Astrocyte (in vitro differentiated cells and primary cell): ENCODE measurements at regions not wholly inside any gene's neighbourhood (a gene's known extent, or its start where the extent isn't known, plus 50 kb on each side); places are given as distances from the start of the nearest gene placed in this dataset.

Experiments used
- DNase-seq: peaks from one replicate; pipeline ENCODE4 v3.0.0-alpha.2; 2010; ENCODE audit warnings: low read depth
- FAIRE-seq: peaks from 2 replicates; lab custom pipeline; 2011; peaks lifted over from hg19 to GRCh38; lab: Jason Lieb, UNC
- H2AFZ ChIP-seq: 2 replicates; pipeline ENCODE4 v1.6.0; 2012; ENCODE audit warnings: low read depth, low read length, inconsistent platforms
- H3K27ac ChIP-seq: 2 replicates; pipeline ENCODE4 v1.5.1; 2011; ENCODE audit warnings: low read depth, low read length, inconsistent platforms
- H3K27me3 ChIP-seq: 2 replicates; pipeline ENCODE4 v1.6.0; 2011; ENCODE audit warnings: low read length, inconsistent platforms; ENCODE audit not compliant: insufficient read depth
- H3K36me3 ChIP-seq: 2 replicates; pipeline ENCODE4 v1.5.1; 2011; ENCODE audit warnings: low read length, inconsistent platforms; ENCODE audit not compliant: insufficient read depth
- H3K4me1 ChIP-seq: 2 replicates; pipeline ENCODE4 v1.5.1; 2011; ENCODE audit warnings: low read length, inconsistent platforms; ENCODE audit not compliant: insufficient read depth
- H3K4me2 ChIP-seq: 2 replicates; pipeline ENCODE4 v1.6.0; 2012; ENCODE audit warnings: low read length, inconsistent platforms
- H3K4me3 ChIP-seq: 2 replicates; pipeline ENCODE4 v1.5.1; 2011; ENCODE audit warnings: low read depth, mild to moderate bottlenecking, low read length, inconsistent platforms; ENCODE audit not compliant: insufficient read depth
- H3K79me2 ChIP-seq: 2 replicates; pipeline ENCODE4 v1.6.0; 2012; ENCODE audit warnings: mild to moderate bottlenecking, low read length, inconsistent platforms; ENCODE audit not compliant: insufficient read depth
- H3K9ac ChIP-seq: 2 replicates; pipeline ENCODE4 v1.6.0; 2012; ENCODE audit warnings: mild to moderate bottlenecking, low read length, inconsistent platforms
- H3K9me3 ChIP-seq: 2 replicates; pipeline ENCODE4 v1.5.1; 2012; ENCODE audit warnings: low read depth, mild to moderate bottlenecking, low read length, inconsistent platforms; ENCODE audit not compliant: insufficient read depth
- H4K20me1 ChIP-seq: 2 replicates; pipeline ENCODE4 v1.6.0; 2012; ENCODE audit warnings: low read length, inconsistent platforms; ENCODE audit not compliant: insufficient read depth
- H3K27ac Mint-ChIP-seq: one replicate; pipeline ENCODE4 v1.8.0; 2021; ENCODE audit warnings: mild to moderate bottlenecking, mixed read lengths; ENCODE audit not compliant: unreplicated experiment
- H3K27me3 Mint-ChIP-seq: one replicate; pipeline ENCODE4 v1.8.0; 2021; ENCODE audit warnings: low read depth, mixed read lengths; ENCODE audit not compliant: unreplicated experiment
- H3K36me3 Mint-ChIP-seq: one replicate; pipeline ENCODE4 v1.8.0; 2021; ENCODE audit warnings: low read depth, mixed read lengths; ENCODE audit not compliant: unreplicated experiment
- H3K4me1 Mint-ChIP-seq: one replicate; pipeline ENCODE4 v1.8.0; 2021; ENCODE audit warnings: low read depth, mixed read lengths; ENCODE audit not compliant: unreplicated experiment
- H3K4me3 Mint-ChIP-seq: one replicate; pipeline ENCODE4 v1.8.0; 2021; ENCODE audit warnings: mild to moderate bottlenecking, moderate library complexity, mixed read lengths; ENCODE audit not compliant: unreplicated experiment
- H3K9me3 Mint-ChIP-seq: one replicate; pipeline ENCODE4 v1.8.0; 2021; ENCODE audit warnings: mild to moderate bottlenecking, mixed read lengths; ENCODE audit not compliant: unreplicated experiment
- EZH2 ChIP-seq: IDR thresholded peaks from 2 replicates; pipeline ENCODE4 v1.6.1; 2012; ENCODE audit warnings: mild to moderate bottlenecking, low read length, inconsistent platforms; ENCODE audit not compliant: insufficient read depth
- TF ChIP-seq, protein P1 (sequence below): IDR thresholded peaks from 2 replicates; pipeline ENCODE4 v1.5.1; 2011; ENCODE audit warnings: low read depth, mild to moderate bottlenecking, inconsistent platforms, low read length, moderate library complexity; ENCODE audit not compliant: insufficient read depth

DNA sequence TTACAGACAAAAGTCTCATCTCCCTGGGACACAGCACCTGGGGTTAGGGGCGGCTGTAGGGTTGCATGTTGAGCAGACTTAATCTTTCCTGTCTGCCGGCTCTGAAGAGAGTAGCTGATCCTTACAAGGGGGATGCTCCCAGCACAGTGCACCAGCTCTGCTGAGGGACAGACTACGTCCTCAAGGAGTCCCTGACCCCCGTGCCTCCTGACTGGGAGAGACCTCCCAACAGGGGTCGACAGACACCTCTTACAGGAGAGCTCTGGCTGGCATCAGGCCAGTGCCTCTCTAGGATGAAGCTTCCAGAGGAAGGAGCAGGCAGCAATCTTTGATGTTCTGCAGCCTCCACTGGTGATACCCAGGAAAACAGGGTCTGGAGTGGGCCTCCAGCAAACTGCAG lies 506.0 kb upstream of the FMR1 start:
- Mint-ChIP-seq H3K27me3 (no peaks in the 10 kb centered on the region), H3K27ac (no peak overlapping the region), H3K9me3 (no peaks in the 10 kb centered on the region), H3K4me3 (no peak overlapping the region), H3K4me1 (no peaks in the 10 kb centered on the region), H3K36me3 (no peaks in the 10 kb centered on the region)
- TF ChIP-seq, protein P1, sequence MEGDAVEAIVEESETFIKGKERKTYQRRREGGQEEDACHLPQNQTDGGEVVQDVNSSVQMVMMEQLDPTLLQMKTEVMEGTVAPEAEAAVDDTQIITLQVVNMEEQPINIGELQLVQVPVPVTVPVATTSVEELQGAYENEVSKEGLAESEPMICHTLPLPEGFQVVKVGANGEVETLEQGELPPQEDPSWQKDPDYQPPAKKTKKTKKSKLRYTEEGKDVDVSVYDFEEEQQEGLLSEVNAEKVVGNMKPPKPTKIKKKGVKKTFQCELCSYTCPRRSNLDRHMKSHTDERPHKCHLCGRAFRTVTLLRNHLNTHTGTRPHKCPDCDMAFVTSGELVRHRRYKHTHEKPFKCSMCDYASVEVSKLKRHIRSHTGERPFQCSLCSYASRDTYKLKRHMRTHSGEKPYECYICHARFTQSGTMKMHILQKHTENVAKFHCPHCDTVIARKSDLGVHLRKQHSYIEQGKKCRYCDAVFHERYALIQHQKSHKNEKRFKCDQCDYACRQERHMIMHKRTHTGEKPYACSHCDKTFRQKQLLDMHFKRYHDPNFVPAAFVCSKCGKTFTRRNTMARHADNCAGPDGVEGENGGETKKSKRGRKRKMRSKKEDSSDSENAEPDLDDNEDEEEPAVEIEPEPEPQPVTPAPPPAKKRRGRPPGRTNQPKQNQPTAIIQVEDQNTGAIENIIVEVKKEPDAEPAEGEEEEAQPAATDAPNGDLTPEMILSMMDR = no peak
- TF ChIP-seq EZH2 = no peak
- Histone ChIP-seq H2AFZ (no peak overlapping the region), H3K27me3 (no peaks in the 10 kb centered on the region), H3K4me1 (no peaks in the 10 kb centered on the region), H3K27ac (no peak overlapping the region), H3K4me2 (no peak overlapping the region), H4K20me1 (no peaks in the 10 kb centered on the region), H3K9me3 (no peaks in the 10 kb centered on the region), H3K36me3 (no peaks in the 10 kb centered on the region), H3K79me2 (no peaks in the 10 kb centered on the region), H3K9ac (no peak overlapping the region), H3K4me3 (no peak overlapping the region)
- FAIRE-seq (no peak), DNase-seq (no peak)

- Mint-ChIP-seq H3K36me3 (no peaks in the 10 kb centered on the region), H3K27ac (no peak overlapping the region), H3K9me3 (no peaks in the 10 kb centered on the region), H3K4me3 (no peak overlapping the region), H3K4me1 (no peaks in the 10 kb centered on the region), H3K27me3 (no peaks in the 10 kb centered on the region)
- Histone ChIP-seq H3K9ac (no peak overlapping the region), H4K20me1 (no peaks in the 10 kb centered on the region), H3K36me3 (no peaks in the 10 kb centered on the region), H3K79me2 (no peaks in the 10 kb centered on the region), H3K27ac (no peak overlapping the region), H3K9me3 (no peaks in the 10 kb centered on the region), H3K4me2 (no peak overlapping the region), H3K4me1 (no peaks in the 10 kb centered on the region), H3K4me3 (no peak overlapping the region), H2AFZ (no peak overlapping the region), H3K27me3 (no peaks in the 10 kb centered on the region)
- FAIRE-seq (no peak), DNase-seq (no peak)
- TF ChIP-seq, protein P1 = no peak
- TF ChIP-seq EZH2 = no peak
These were observed 508.7 kb upstream of the FMR1 start for GRCh38 chrX:147403040-147403439.

GRCh38 chrX:147378767-147379166 lies 533.0 kb upstream of the FMR1 start:
- Mint-ChIP-seq H3K27me3 (no peaks in the 10 kb centered on the region), H3K4me3 (no peak overlapping the region), H3K27ac (no peak overlapping the region), H3K4me1 (no peaks in the 10 kb centered on the region), H3K9me3 (no peaks in the 10 kb centered on the region), H3K36me3 (no peaks in the 10 kb centered on the region)
- no peak for FAIRE-seq
- no peaks in the 10 kb centered on the region for H4K20me1 ChIP-seq
- H3K36me3 ChIP-seq = no peaks in the 10 kb centered on the region
- no peaks in the 10 kb centered on the region for H3K79me2 ChIP-seq
- no peak overlapping the region for H3K4me3 ChIP-seq
- no peaks in the 10 kb centered on the region for H3K27me3 ChIP-seq
- no peak for TF ChIP-seq EZH2
- TF ChIP-seq, protein P1 = no peak
- H3K4me1 ChIP-seq = no peaks in the 10 kb centered on the region
- H3K9ac ChIP-seq = no peak overlapping the region
- H3K9me3 ChIP-seq = no peaks in the 10 kb centered on the region
- H3K27ac ChIP-seq = no peak overlapping the region
- DNase-seq = no peak
- no peak overlapping the region for H3K4me2 ChIP-seq
- no peak overlapping the region for H2AFZ ChIP-seq
